Nephron progenitor cell (in vitro differentiated cells): ENCODE measurements at regions not wholly inside any gene's neighbourhood (a gene's known extent, or its start where the extent isn't known, plus 50 kb on each side); places are given as distances from the start of the nearest gene placed in this dataset.

Experiments used
- DNase-seq: peaks from one replicate; pipeline ENCODE4 v3.0.0; 2021
- H3K27ac Mint-ChIP-seq: 2 replicates; pipeline ENCODE4 v1.8.0; 2021; ENCODE audit warnings: mild to moderate bottlenecking, moderate library complexity, mixed read lengths
- H3K27me3 Mint-ChIP-seq: 2 replicates; pipeline ENCODE4 v1.8.0; 2021; ENCODE audit warnings: mild to moderate bottlenecking, low read depth, mixed read lengths; ENCODE audit not compliant: poor library complexity
- H3K36me3 Mint-ChIP-seq: 2 replicates; pipeline ENCODE4 v1.8.0; 2021; ENCODE audit warnings: low read depth, mixed read lengths
- H3K4me1 Mint-ChIP-seq: 2 replicates; pipeline ENCODE4 v1.8.0; 2021; ENCODE audit warnings: mixed read lengths
- H3K4me3 Mint-ChIP-seq: 2 replicates; pipeline ENCODE4 v1.8.0; 2021; ENCODE audit warnings: mild to moderate bottlenecking, moderate library complexity, mixed read lengths
- H3K9me3 Mint-ChIP-seq: 2 replicates; pipeline ENCODE4 v1.8.0; 2021; ENCODE audit warnings: mild to moderate bottlenecking, moderate library complexity, mixed read lengths
- CTCF ChIP-seq: fragments of 200-600 bp; sonication (generic); IDR thresholded peaks from 2 replicates; pipeline ENCODE4 v1.5.0; 2021; ENCODE audit warnings: antibody characterized with exemption

- no peak for DNase-seq
- no peaks in the 10 kb centered on the region for H3K4me1 Mint-ChIP-seq
- no peak for TF ChIP-seq CTCF
- no peak overlapping the region for H3K4me3 Mint-ChIP-seq
- H3K27ac Mint-ChIP-seq, result no peak overlapping the region
- H3K9me3 Mint-ChIP-seq, result peaks cover 7% of the 10 kb centered on the region
- peaks cover 5% of the 10 kb centered on the region for H3K27me3 Mint-ChIP-seq
- H3K36me3 Mint-ChIP-seq, result no peaks in the 10 kb centered on the region
Measured at GRCh38 chr12:92349635-92350034, 204.0 kb upstream of the BTG1 start.

- peaks cover 7% of the 10 kb centered on the region for H3K9me3 Mint-ChIP-seq
- H3K27ac Mint-ChIP-seq, result no peak overlapping the region
- H3K27me3 Mint-ChIP-seq, result peaks cover 3% of the 10 kb centered on the region
- H3K4me1 Mint-ChIP-seq, result peaks cover 6% of the 10 kb centered on the region
- no peak for DNase-seq
- no peak for TF ChIP-seq CTCF
- no peak overlapping the region for H3K4me3 Mint-ChIP-seq
- no peaks in the 10 kb centered on the region for H3K36me3 Mint-ChIP-seq
Measured at GRCh38 chr12:92342574-92342973, 196.9 kb upstream of the BTG1 start.

- Mint-ChIP-seq H3K4me1 (peaks cover 6% of the 10 kb centered on the region), H3K27ac (peak overlapping the region; percentile 47), H3K9me3 (peaks cover 7% of the 10 kb centered on the region), H3K27me3 (peaks cover 3% of the 10 kb centered on the region), H3K36me3 (no peaks in the 10 kb centered on the region), H3K4me3 (no peak overlapping the region)
- no peak for DNase-seq
- no peak for TF ChIP-seq CTCF
Measured at GRCh38 chr12:92341065-92341668, 195.5 kb upstream of the BTG1 start.

GRCh38 chr12:92340441-92341064 lies 194.9 kb upstream of the BTG1 start:
- H3K9me3 Mint-ChIP-seq, result peaks cover 2% of the 10 kb centered on the region
- H3K27ac Mint-ChIP-seq, result no peak overlapping the region
- TF ChIP-seq CTCF, result no peak
- H3K27me3 Mint-ChIP-seq, result peaks cover 3% of the 10 kb centered on the region
- no peaks in the 10 kb centered on the region for H3K36me3 Mint-ChIP-seq
- peaks cover 6% of the 10 kb centered on the region for H3K4me1 Mint-ChIP-seq
- no peak for DNase-seq
- H3K4me3 Mint-ChIP-seq, result no peak overlapping the region

GRCh38 chr12:92340003-92340402 lies 194.4 kb upstream of the BTG1 start:
- peaks cover 6% of the 10 kb centered on the region for H3K4me1 Mint-ChIP-seq
- H3K27me3 Mint-ChIP-seq, result peaks cover 3% of the 10 kb centered on the region
- DNase-seq, result no peak
- no peaks in the 10 kb centered on the region for H3K9me3 Mint-ChIP-seq
- no peak for TF ChIP-seq CTCF
- no peak overlapping the region for H3K4me3 Mint-ChIP-seq
- H3K27ac Mint-ChIP-seq, result no peak overlapping the region
- no peaks in the 10 kb centered on the region for H3K36me3 Mint-ChIP-seq
